HL-60 (cell line): ENCODE measurements at regions not wholly inside any gene's neighbourhood (a gene's known extent, or its start where the extent isn't known, plus 50 kb on each side); places are given as distances from the start of the nearest gene placed in this dataset.

ENCODE experiments used
- DNase-seq, 2 experiments: peaks; one replicate each; pipeline ENCODE4 v3.0.0-alpha.2; 2010 to 2020; ENCODE audit warnings: low read depth in 1 of 2, low spot score in 1 of 2
- H3K27ac ChIP-seq: fragments of 250-450 bp; sonication (Bioruptor Pico); replicated peaks from 2 replicates; pipeline ENCODE4 v1.5.1; 2020; ENCODE audit warnings: mild to moderate bottlenecking, moderate library complexity
- H3K27me3 ChIP-seq: fragments of 250-450 bp; sonication (Bioruptor Pico); 2 replicates; pipeline ENCODE4 v1.5.1; 2021; ENCODE audit warnings: mild to moderate bottlenecking, moderate library complexity; ENCODE audit not compliant: insufficient read depth, poor library complexity, severe bottlenecking
- H3K4me3 ChIP-seq: replicated peaks from 2 replicates; pipeline ENCODE4 v1.5.1; 2011; ENCODE audit warnings: mild to moderate bottlenecking, control low read depth, low read length; ENCODE audit not compliant: insufficient read depth
- GABPA ChIP-seq: IDR thresholded peaks from 2 replicates; pipeline ENCODE4 v1.6.1; 2012; ENCODE audit warnings: low read depth
- POLR2AphosphoS5 ChIP-seq: IDR thresholded peaks from 2 replicates; pipeline ENCODE4 v1.6.1; 2012; ENCODE audit warnings: low read depth
- SPI1 ChIP-seq: IDR thresholded peaks from 2 replicates; pipeline ENCODE4 v1.6.1; 2012; ENCODE audit warnings: low read depth, mild to moderate bottlenecking, borderline replicate concordance
- TF ChIP-seq, protein P1 (sequence below): IDR thresholded peaks from one replicate; pipeline ENCODE4 v1.5.1; 2011; ENCODE audit warnings: low read length, control low read depth, inconsistent platforms; ENCODE audit not compliant: insufficient read depth
- TF ChIP-seq, protein P2 (sequence below): IDR thresholded peaks from 2 replicates; pipeline ENCODE4 v1.6.1; 2012; ENCODE audit warnings: low read depth; ENCODE audit not compliant: insufficient replicate concordance

DNA sequence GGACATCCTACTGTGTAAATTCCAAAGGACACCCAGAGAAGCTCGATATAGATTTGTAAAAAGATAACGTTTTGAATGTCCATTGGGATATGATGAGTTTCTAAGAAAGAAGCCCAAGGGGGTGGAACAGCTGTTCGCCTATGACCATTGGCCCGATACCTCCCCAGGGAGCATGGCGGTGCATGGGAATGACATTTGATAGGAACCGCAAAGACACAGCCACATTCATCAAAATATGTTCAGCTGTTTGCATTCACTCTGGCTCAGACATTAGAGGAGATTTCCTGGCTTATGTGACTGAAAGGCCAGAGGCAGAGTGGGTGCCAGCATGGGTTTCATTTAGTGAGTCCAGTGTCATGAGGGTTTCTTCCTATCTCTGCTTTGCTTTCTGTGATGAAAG is 56.0 kb upstream of the BAIAP2L1 start:
- Histone ChIP-seq H3K27me3 (no peaks in the 10 kb centered on the region), H3K4me3 (no peak overlapping the region), H3K27ac (no peak overlapping the region)
- TF ChIP-seq, protein P1, sequence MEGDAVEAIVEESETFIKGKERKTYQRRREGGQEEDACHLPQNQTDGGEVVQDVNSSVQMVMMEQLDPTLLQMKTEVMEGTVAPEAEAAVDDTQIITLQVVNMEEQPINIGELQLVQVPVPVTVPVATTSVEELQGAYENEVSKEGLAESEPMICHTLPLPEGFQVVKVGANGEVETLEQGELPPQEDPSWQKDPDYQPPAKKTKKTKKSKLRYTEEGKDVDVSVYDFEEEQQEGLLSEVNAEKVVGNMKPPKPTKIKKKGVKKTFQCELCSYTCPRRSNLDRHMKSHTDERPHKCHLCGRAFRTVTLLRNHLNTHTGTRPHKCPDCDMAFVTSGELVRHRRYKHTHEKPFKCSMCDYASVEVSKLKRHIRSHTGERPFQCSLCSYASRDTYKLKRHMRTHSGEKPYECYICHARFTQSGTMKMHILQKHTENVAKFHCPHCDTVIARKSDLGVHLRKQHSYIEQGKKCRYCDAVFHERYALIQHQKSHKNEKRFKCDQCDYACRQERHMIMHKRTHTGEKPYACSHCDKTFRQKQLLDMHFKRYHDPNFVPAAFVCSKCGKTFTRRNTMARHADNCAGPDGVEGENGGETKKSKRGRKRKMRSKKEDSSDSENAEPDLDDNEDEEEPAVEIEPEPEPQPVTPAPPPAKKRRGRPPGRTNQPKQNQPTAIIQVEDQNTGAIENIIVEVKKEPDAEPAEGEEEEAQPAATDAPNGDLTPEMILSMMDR = no peak
- no peak for DNase-seq

DNA sequence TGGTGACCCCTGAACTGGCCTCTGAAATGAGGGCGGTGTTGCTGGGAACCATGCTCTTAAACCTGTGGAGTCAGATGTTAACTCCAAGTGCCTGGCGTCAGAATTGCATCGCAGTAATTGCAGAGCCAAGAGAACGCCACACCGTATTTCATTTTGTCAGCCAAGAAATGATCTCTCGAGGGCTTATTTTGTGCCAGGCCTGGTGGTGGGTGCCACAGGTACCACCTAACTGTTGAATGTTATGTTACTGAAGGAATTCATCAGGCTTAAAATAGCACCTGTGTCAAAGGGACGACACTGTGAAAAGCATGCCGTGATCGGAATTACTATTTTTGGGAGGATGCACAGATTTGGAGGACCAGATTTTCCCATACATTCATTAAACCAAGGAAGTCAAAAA is 51.9 kb upstream of the BAIAP2L1 start:
- no peaks in the 10 kb centered on the region for H3K27me3 ChIP-seq
- no peak overlapping the region for H3K4me3 ChIP-seq
- TF ChIP-seq POLR2AphosphoS5 (no peak), SPI1 (no peak), GABPA (no peak)
- TF ChIP-seq, protein P2, sequence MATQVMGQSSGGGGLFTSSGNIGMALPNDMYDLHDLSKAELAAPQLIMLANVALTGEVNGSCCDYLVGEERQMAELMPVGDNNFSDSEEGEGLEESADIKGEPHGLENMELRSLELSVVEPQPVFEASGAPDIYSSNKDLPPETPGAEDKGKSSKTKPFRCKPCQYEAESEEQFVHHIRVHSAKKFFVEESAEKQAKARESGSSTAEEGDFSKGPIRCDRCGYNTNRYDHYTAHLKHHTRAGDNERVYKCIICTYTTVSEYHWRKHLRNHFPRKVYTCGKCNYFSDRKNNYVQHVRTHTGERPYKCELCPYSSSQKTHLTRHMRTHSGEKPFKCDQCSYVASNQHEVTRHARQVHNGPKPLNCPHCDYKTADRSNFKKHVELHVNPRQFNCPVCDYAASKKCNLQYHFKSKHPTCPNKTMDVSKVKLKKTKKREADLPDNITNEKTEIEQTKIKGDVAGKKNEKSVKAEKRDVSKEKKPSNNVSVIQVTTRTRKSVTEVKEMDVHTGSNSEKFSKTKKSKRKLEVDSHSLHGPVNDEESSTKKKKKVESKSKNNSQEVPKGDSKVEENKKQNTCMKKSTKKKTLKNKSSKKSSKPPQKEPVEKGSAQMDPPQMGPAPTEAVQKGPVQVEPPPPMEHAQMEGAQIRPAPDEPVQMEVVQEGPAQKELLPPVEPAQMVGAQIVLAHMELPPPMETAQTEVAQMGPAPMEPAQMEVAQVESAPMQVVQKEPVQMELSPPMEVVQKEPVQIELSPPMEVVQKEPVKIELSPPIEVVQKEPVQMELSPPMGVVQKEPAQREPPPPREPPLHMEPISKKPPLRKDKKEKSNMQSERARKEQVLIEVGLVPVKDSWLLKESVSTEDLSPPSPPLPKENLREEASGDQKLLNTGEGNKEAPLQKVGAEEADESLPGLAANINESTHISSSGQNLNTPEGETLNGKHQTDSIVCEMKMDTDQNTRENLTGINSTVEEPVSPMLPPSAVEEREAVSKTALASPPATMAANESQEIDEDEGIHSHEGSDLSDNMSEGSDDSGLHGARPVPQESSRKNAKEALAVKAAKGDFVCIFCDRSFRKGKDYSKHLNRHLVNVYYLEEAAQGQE = no peak
- TF ChIP-seq, protein P1 = no peak
- H3K27ac ChIP-seq = no peak overlapping the region
- DNase-seq = no peak
